B cell (primary cell): ENCODE measurements at regions not wholly inside any gene's neighbourhood (a gene's known extent, or its start where the extent isn't known, plus 50 kb on each side); places are given as distances from the start of the nearest gene placed in this dataset.

Source experiments
- ATAC-seq: fragments of 200-7000 bp; cut with Tn5 transposase; one replicate; pipeline ENCODE4 v1.10.0; 2021; ENCODE audit warnings: low read depth, mild to moderate bottlenecking, moderate number of reproducible peaks, moderate library complexity
- CTCF ChIA-PET: fragments of 350-600 bp; sonication (Branson Sonifier 250); formaldehyde crosslinking; loops from one replicate; lab custom pipeline; 2021; ENCODE audit warnings: antibody characterized with exemption, inconsistent platforms; lab: Charles Lee
- POLR2A ChIA-PET: fragments of 350-600 bp; sonication (Branson Sonifier 250); formaldehyde crosslinking; loops from one replicate; lab custom pipeline; 2021; ENCODE audit warnings: antibody characterized with exemption; lab: Charles Lee
- DNase-seq: peaks from one replicate; pipeline ENCODE4 v3.0.0; 2013
- H2AFZ ChIP-seq: 2 replicates; pipeline ENCODE4 v1.6.1; 2012; ENCODE audit warnings: mild to moderate bottlenecking, low read depth, low read length; ENCODE audit not compliant: insufficient read depth, poor library complexity, severe bottlenecking
- H3K27ac ChIP-seq, 2 donors: 1 replicate in 1 of 2; 2 replicates in 1 of 2; pipeline ENCODE4 v1.5.1; 2012 to 2013; ENCODE audit warnings: low read length in 2 of 2, mild to moderate bottlenecking in 2 of 2, moderate library complexity in 1 of 2
- H3K27me3 ChIP-seq, 4 experiments: fragments of 200-600 bp in 1 of 4; sonication (generic) in 1 of 4; replicated peaks in 1 of 4; 1 replicate in 2 of 4; 2 replicates in 2 of 4; pipeline versions ENCODE4 v1.6.1 to v1.7.0; 2013 to 2016; ENCODE audit warnings: low read length in 3 of 4, mild to moderate bottlenecking in 2 of 4, mixed read lengths in 1 of 4, moderate library complexity in 1 of 4; ENCODE audit not compliant: insufficient read depth in 4 of 4, control insufficient read depth in 3 of 4; ENCODE audit errors: control extremely low read depth in 1 of 4
- H3K36me3 ChIP-seq, 2 experiments: replicated peaks in 1 of 2; 1 replicate in 1 of 2; 2 replicates in 1 of 2; pipeline versions ENCODE4 v1.6.1 to v1.7.1; 2013; ENCODE audit warnings: low read length in 1 of 2; ENCODE audit not compliant: insufficient read depth in 2 of 2, control insufficient read depth in 1 of 2; ENCODE audit errors: control extremely low read depth in 1 of 2, extremely low read depth in 1 of 2
- H3K4me1 ChIP-seq, 2 donors: fragments of 200-600 bp in 1 of 2; sonication (generic) in 1 of 2; 1 replicate in 1 of 2; 2 replicates in 1 of 2; pipeline versions ENCODE4 v1.5.1 to v1.6.1; 2013 to 2017; ENCODE audit warnings: low read length in 2 of 2; ENCODE audit not compliant: control insufficient read depth in 2 of 2, insufficient read depth in 2 of 2
- H3K4me2 ChIP-seq: replicated peaks from 2 replicates; pipeline ENCODE3; 2012; ENCODE audit warnings: mild to moderate bottlenecking, low read depth, low read length; ENCODE audit not compliant: poor library complexity, severe bottlenecking
- H3K4me3 ChIP-seq, 5 experiments: fragments of 200-600 bp in 1 of 5; sonication (generic) in 1 of 5; 1 replicate in 3 of 5; 2 replicates in 2 of 5; pipeline versions ENCODE4 v1.5.1 to v1.7.0; 2011 to 2016; ENCODE audit warnings: low read length in 4 of 5, mild to moderate bottlenecking in 4 of 5, low read depth in 2 of 5, control low read depth in 1 of 5, moderate library complexity in 1 of 5; ENCODE audit not compliant: insufficient read depth in 1 of 5; ENCODE audit errors: control extremely low read depth in 1 of 5, extremely low read depth in 1 of 5
- H3K79me2 ChIP-seq: fragments of 200-600 bp; sonication (generic); one replicate; pipeline ENCODE4 v1.6.0; 2016; ENCODE audit warnings: low read length; ENCODE audit not compliant: control insufficient read depth, insufficient read depth
- H3K9ac ChIP-seq: fragments of 200-600 bp; sonication (generic); 2 replicates; pipeline ENCODE4 v1.6.1; 2017; ENCODE audit warnings: mild to moderate bottlenecking, low read length, moderate library complexity
- H3K9me3 ChIP-seq, 3 donors: one replicate each; pipeline versions ENCODE4 v1.6.1 to v1.7.1; 2013; ENCODE audit warnings: low read length in 2 of 3; ENCODE audit not compliant: control insufficient read depth in 2 of 3, insufficient read depth in 1 of 3; ENCODE audit errors: control extremely low read depth in 1 of 3
- H4K20me1 ChIP-seq: 2 replicates; pipeline ENCODE4 v1.6.0; 2012; ENCODE audit warnings: mild to moderate bottlenecking, low read length; ENCODE audit not compliant: insufficient read depth, control insufficient read depth, poor library complexity, severe bottlenecking
- H3K27ac Mint-ChIP-seq: one replicate; pipeline ENCODE4 v1.8.0; 2021; ENCODE audit warnings: mixed read lengths
- H3K27me3 Mint-ChIP-seq: one replicate; pipeline ENCODE4 v1.8.0; 2021; ENCODE audit warnings: mixed read lengths
- H3K4me1 Mint-ChIP-seq: one replicate; pipeline ENCODE4 v1.8.0; 2021; ENCODE audit warnings: mixed read lengths
- H3K4me3 Mint-ChIP-seq: one replicate; pipeline ENCODE4 v1.8.0; 2021; ENCODE audit warnings: mixed read lengths
- H3K9me3 Mint-ChIP-seq: one replicate; pipeline ENCODE4 v1.8.0; 2022; ENCODE audit warnings: mixed read lengths; ENCODE audit not compliant: insufficient read depth
- EZH2 ChIP-seq: IDR thresholded peaks from 2 replicates; pipeline ENCODE4 v1.6.1; 2012; ENCODE audit warnings: borderline replicate concordance, low read depth, mild to moderate bottlenecking, moderate library complexity, low read length; ENCODE audit not compliant: insufficient read depth, poor library complexity, severe bottlenecking
- WGBS: methylation state at CpG from one replicate; pipeline ENCODE4 v1.1.5; 2013; ENCODE audit warnings: missing lambda C conversion rate; ENCODE audit not compliant: insufficient coverage; 5-methylcytosine and 5-hydroxymethylcytosine counted together
- intact Hi-C: fragments of 100-400 bp; cut with micrococcal nuclease; formaldehyde crosslinking; loops from one replicate; pipeline ENCODE4 v1.10.0; 2022
- TF ChIP-seq, protein P1 (sequence below): fragments of 200-600 bp; IDR thresholded peaks from one replicate; pipeline ENCODE4 v1.8.0; 2022; ENCODE audit warnings: antibody characterized with exemption, mild to moderate bottlenecking

DNA sequence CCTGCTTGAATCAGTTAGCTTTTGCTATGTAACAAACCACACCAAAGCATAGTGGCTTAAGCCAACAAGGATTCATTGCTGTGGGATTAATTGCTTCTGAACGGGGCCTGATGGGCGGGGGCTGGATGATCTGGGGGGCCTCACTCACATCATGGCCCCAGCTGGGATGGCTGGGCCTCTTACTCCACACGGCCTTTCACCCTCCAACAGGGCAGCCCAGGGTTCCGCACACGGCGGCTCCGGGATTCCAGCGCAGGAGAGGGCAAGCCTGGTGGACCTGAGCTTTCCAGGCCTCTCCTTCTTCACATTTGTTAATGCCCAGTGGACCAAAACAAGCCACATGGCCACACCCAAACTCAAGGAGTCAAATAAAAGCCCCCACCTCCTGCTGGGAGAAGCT lies 86.3 kb upstream of the PHLPP1 start:
- TF ChIP-seq EZH2: no peak
- TF ChIP-seq, protein P1, sequence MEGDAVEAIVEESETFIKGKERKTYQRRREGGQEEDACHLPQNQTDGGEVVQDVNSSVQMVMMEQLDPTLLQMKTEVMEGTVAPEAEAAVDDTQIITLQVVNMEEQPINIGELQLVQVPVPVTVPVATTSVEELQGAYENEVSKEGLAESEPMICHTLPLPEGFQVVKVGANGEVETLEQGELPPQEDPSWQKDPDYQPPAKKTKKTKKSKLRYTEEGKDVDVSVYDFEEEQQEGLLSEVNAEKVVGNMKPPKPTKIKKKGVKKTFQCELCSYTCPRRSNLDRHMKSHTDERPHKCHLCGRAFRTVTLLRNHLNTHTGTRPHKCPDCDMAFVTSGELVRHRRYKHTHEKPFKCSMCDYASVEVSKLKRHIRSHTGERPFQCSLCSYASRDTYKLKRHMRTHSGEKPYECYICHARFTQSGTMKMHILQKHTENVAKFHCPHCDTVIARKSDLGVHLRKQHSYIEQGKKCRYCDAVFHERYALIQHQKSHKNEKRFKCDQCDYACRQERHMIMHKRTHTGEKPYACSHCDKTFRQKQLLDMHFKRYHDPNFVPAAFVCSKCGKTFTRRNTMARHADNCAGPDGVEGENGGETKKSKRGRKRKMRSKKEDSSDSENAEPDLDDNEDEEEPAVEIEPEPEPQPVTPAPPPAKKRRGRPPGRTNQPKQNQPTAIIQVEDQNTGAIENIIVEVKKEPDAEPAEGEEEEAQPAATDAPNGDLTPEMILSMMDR: no peak
- 91% methylated on average over 8 of the region's 8 CpGs for WGBS
- no peak overlapping the region for H3K27ac ChIP-seq
- DNase-seq: no peak
- peaks cover 0 to 5% (median 2%) of the 10 kb centered on the region in 3 donors for H3K9me3 ChIP-seq
- H3K4me3 ChIP-seq: no peak overlapping the region
- H4K20me1 ChIP-seq: no peaks in the 10 kb centered on the region
- H3K4me2 ChIP-seq: no peak overlapping the region
- no peaks in the 10 kb centered on the region for H3K79me2 ChIP-seq
- no peaks in the 10 kb centered on the region for H3K27me3 ChIP-seq
- H3K9ac ChIP-seq: no peak overlapping the region
- Mint-ChIP-seq H3K4me3 (no peak overlapping the region), H3K27me3 (peaks cover 3% of the 10 kb centered on the region), H3K4me1 (no peaks in the 10 kb centered on the region), H3K27ac (no peak overlapping the region), H3K9me3 (peaks cover 2% of the 10 kb centered on the region)
- H3K36me3 ChIP-seq: no peaks in the 10 kb centered on the region
- no peaks in the 10 kb centered on the region for H3K4me1 ChIP-seq
- intact Hi-C loops: no loop called here
- no peak for ATAC-seq
- ChIA-PET POLR2A (no interaction called here), CTCF (interaction anchor here (1.1 kb wide), 1 partner anchor 353 kb away, joined by 3 read pairs; no protein-coding TSS in a partner anchor)
- no peak overlapping the region for H2AFZ ChIP-seq

DNA sequence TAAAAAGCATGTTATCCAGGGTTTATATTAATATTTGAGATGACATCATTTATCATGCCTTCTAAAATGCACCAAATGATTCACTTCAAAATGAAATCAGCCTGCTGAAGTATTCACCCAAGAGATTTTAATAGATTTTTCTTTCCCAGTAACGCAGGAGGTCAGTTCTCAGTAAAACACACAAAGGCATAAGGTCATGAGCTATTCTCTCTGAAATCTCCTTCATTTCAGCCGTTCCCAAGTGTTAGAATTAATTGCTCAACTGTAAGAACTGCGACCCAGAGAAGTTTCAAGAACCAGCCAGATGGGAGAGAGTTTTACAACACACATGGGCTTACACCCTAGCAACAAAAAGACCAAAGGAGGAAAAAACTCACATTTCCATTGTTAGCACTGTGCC lies 84.2 kb upstream of the PHLPP1 start:
- H3K4me3 Mint-ChIP-seq: no peak overlapping the region
- Histone ChIP-seq H3K27me3 (no peaks in the 10 kb centered on the region), H3K9me3 (peaks cover 0 to 5% (median 2%) of the 10 kb centered on the region in 3 donors), H3K4me2 (no peak overlapping the region), H3K4me3 (no peak overlapping the region), H3K79me2 (no peaks in the 10 kb centered on the region), H3K9ac (no peak overlapping the region), H2AFZ (no peak overlapping the region), H3K27ac (no peak overlapping the region), H3K4me1 (no peaks in the 10 kb centered on the region), H4K20me1 (no peaks in the 10 kb centered on the region), H3K36me3 (no peaks in the 10 kb centered on the region)
- H3K27me3 Mint-ChIP-seq: peaks cover 16% of the 10 kb centered on the region
- ATAC-seq: no peak
- no peak for TF ChIP-seq EZH2
- TF ChIP-seq, protein P1: no peak
- H3K27ac Mint-ChIP-seq: no peak overlapping the region
- WGBS: 100% methylated on average over 1 of the region's 3 CpGs
- ChIA-PET CTCF (no interaction called here), POLR2A (no interaction called here)
- H3K9me3 Mint-ChIP-seq: peaks cover 2% of the 10 kb centered on the region
- no peak for DNase-seq
- H3K4me1 Mint-ChIP-seq: no peaks in the 10 kb centered on the region
- intact Hi-C loops: no loop called here
